ENCODE measurements at regions not wholly inside any gene's neighbourhood (a gene's known extent, or its start where the extent isn't known, plus 50 kb on each side); places are given as distances from the start of the nearest gene placed in this dataset.

DNA sequence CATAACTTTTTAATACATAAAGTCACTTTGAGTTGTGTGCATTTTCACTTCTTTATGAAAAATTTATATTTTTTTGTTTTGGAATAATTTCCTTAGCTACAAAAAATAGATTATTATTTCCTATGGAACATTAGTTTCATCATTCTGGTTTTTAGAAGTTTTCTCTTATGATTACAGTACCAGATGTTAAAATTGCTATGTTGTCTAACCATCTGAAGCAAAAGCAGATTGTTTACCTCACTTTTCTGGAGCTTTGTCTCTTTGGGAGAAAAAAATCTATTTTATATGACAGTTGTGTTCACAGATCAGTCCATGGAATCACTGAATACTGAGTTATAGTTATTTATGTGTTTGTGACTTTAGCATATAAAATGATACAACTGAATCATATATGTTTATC, 708.9 kb upstream of the RIOK2 start:
- no peak for TF ChIP-seq EZH2 (IDR thresholded peaks at IDR 0.05)
- TF ChIP-seq POLR2AphosphoS5 (IDR thresholded peaks at IDR 0.05; ENCODE audit: borderline replicate concordance, low read depth, low read length), result no peak

All from SK-N-MC (cell line).